ENCODE measurements at regions not wholly inside any gene's neighbourhood (a gene's known extent, or its start where the extent isn't known, plus 50 kb on each side); places are given as distances from the start of the nearest gene placed in this dataset.

GRCh38 chr4:10753336-10753735 is 68.8 kb upstream of the CLNK start:
- DNase-seq (no peak), FAIRE-seq (no peak)
- intact Hi-C loops (cut with DNase I), result no loop called here
- Histone ChIP-seq H3K9ac (ENCODE audit: low read length in 3 of 3) (no peak overlapping the region), H3K4me3 (ENCODE audit: low read length in 3 of 3) (no peak overlapping the region), H3K9me3 (ENCODE audit: control insufficient read depth in 2 of 3, insufficient read depth in 1 of 3, low read length in 3 of 3) (no peaks in the 10 kb centered on the region), H3K4me1 (ENCODE audit: control insufficient read depth in 2 of 3, insufficient read depth in 2 of 3, low read depth in 1 of 3, low read length in 3 of 3) (no peaks in the 10 kb centered on the region), H3K27ac (ENCODE audit: low read depth in 2 of 2, low read length in 2 of 2) (no peak overlapping the region), H3K36me3 (ENCODE audit: control insufficient read depth in 2 of 3, insufficient read depth in 3 of 3, low read length in 3 of 3) (no peaks in the 10 kb centered on the region), H3K27me3 (ENCODE audit: control insufficient read depth, insufficient read depth, low read length) (no peaks in the 10 kb centered on the region)
- no peak for TF ChIP-seq CTCF (IDR thresholded peaks at IDR 0.05; ENCODE audit: borderline replicate concordance, extremely low read depth, insufficient read depth)

GRCh38 chr4:10750714-10751113 is 66.1 kb upstream of the CLNK start:
- Histone ChIP-seq H3K36me3 (ENCODE audit: control insufficient read depth in 2 of 3, insufficient read depth in 3 of 3, low read length in 3 of 3) (no peaks in the 10 kb centered on the region), H3K9me3 (ENCODE audit: control insufficient read depth in 2 of 3, insufficient read depth in 1 of 3, low read length in 3 of 3) (no peaks in the 10 kb centered on the region), H3K4me3 (ENCODE audit: low read length in 3 of 3) (no peak overlapping the region), H3K4me1 (ENCODE audit: control insufficient read depth in 2 of 3, insufficient read depth in 2 of 3, low read depth in 1 of 3, low read length in 3 of 3) (no peaks in the 10 kb centered on the region), H3K27ac (ENCODE audit: low read depth in 2 of 2, low read length in 2 of 2) (no peak overlapping the region), H3K9ac (ENCODE audit: low read length in 3 of 3) (no peak overlapping the region), H3K27me3 (ENCODE audit: control insufficient read depth, insufficient read depth, low read length) (no peaks in the 10 kb centered on the region)
- intact Hi-C loops (cut with DNase I), result no loop called here
- DNase-seq, result no peak
- no peak for TF ChIP-seq CTCF (IDR thresholded peaks at IDR 0.05; ENCODE audit: borderline replicate concordance, extremely low read depth, insufficient read depth)
- FAIRE-seq, result no peak

- no peaks in the 10 kb centered on the region for H3K4me1 ChIP-seq (ENCODE audit: control insufficient read depth in 2 of 3, insufficient read depth in 2 of 3, low read depth in 1 of 3, low read length in 3 of 3)
- intact Hi-C loops (cut with DNase I), result no loop called here
- H3K9ac ChIP-seq (ENCODE audit: low read length in 3 of 3), result no peak overlapping the region
- DNase-seq, result no peak
- H3K4me3 ChIP-seq (ENCODE audit: low read length in 3 of 3), result no peak overlapping the region
- no peak overlapping the region for H3K27ac ChIP-seq (ENCODE audit: low read depth in 2 of 2, low read length in 2 of 2)
- TF ChIP-seq CTCF (IDR thresholded peaks at IDR 0.05; ENCODE audit: borderline replicate concordance, extremely low read depth, insufficient read depth), result no peak
- FAIRE-seq, result no peak
- H3K9me3 ChIP-seq (ENCODE audit: control insufficient read depth in 2 of 3, insufficient read depth in 1 of 3, low read length in 3 of 3), result no peaks in the 10 kb centered on the region
- no peaks in the 10 kb centered on the region for H3K36me3 ChIP-seq (ENCODE audit: control insufficient read depth in 2 of 3, insufficient read depth in 3 of 3, low read length in 3 of 3)
- H3K27me3 ChIP-seq (ENCODE audit: control insufficient read depth, insufficient read depth, low read length), result no peaks in the 10 kb centered on the region
Measured at GRCh38 chr4:10747186-10747585, 62.6 kb upstream of the CLNK start.

Data from kidney (tissue), 13 donors.